ENCODE measurements at regions not wholly inside any gene's neighbourhood (a gene's known extent, or its start where the extent isn't known, plus 50 kb on each side); places are given as distances from the start of the nearest gene placed in this dataset.

- TF ChIP-seq ZBTB26 (CRISPR knock-in tag; IDR thresholded peaks at IDR 0.05): no peak
These were observed 57.9 kb upstream of the NAV3 start (continued) for GRCh38 chr12:77772676-77773298.

- DNase-seq (ENCODE audit: extremely low read depth in 1 of 4, low spot score in 3 of 4): no peak
- no peak for ATAC-seq
- Histone ChIP-seq H3K9me1 (ENCODE audit: control insufficient read depth, insufficient read depth, low read length) (no peaks in the 10 kb centered on the region), H3K4me3 (no peak overlapping the region), H2AFZ (ENCODE audit: low read depth, low read length) (no peak overlapping the region), H3K9me3 (replicated peaks; ENCODE audit: control insufficient read depth, insufficient read depth, low read depth, low read length) (no peaks in the 10 kb centered on the region), H4K20me1 (replicated peaks; ENCODE audit: control insufficient read depth, insufficient read depth, low read length) (no peaks in the 10 kb centered on the region), H3K4me2 (ENCODE audit: insufficient read depth, low read length) (no peak overlapping the region), H3K36me3 (ENCODE audit: control insufficient read depth, insufficient read depth, low read length) (no peaks in the 10 kb centered on the region), H3K79me2 (ENCODE audit: control insufficient read depth, insufficient read depth, low read length) (no peaks in the 10 kb centered on the region), H3K9ac (ENCODE audit: insufficient read depth in 1 of 2, low read depth in 2 of 2, low read length in 2 of 2) (no peak overlapping the region), H3K27ac (ENCODE audit: extremely low read depth, low read depth, low read length) (no peak overlapping the region), H3K27me3 (ENCODE audit: control insufficient read depth in 2 of 2, insufficient read depth in 2 of 2, low read length in 2 of 2) (no peaks in the 10 kb centered on the region), H3K4me1 (replicated peaks in 1 of 2; ENCODE audit: control insufficient read depth in 2 of 2, insufficient read depth in 2 of 2, low read length in 2 of 2) (no peaks in the 10 kb centered on the region)
- 0% methylated on average over 1 of the region's 1 CpG for WGBS (ENCODE audit: insufficient coverage, low coverage, missing lambda C conversion rate)
- TF ChIP-seq ZNF695 (CRISPR knock-in tag; IDR thresholded peaks at IDR 0.05) (no peak), CCNT2 (IDR thresholded peaks at IDR 0.05; ENCODE audit: borderline replicate concordance, extremely low read depth, insufficient read length, low read depth, low read length) (no peak)
- POLR2A ChIA-PET: no interaction called here
- in situ Hi-C loops (cut with MboI): no loop called here
- intact Hi-C loops (cut with micrococcal nuclease): no loop called here
- BruUV-seq (replicated peaks): no TSS peak
- FAIRE-seq: no peak
- CTCF ChIA-PET (ENCODE audit: low intra/inter-chr PET ratio): no interaction called here
These were observed 62.1 kb upstream of the NAV3 start for GRCh38 chr12:77768558-77768957.
